Fibroblast of lung (primary cell): ENCODE measurements at regions not wholly inside any gene's neighbourhood (a gene's known extent, or its start where the extent isn't known, plus 50 kb on each side); places are given as distances from the start of the nearest gene placed in this dataset.

ENCODE experiments used
- DNase-seq, 2 donors: peaks; one replicate each; pipeline versions ENCODE4 v3.0.0 to v3.0.0-alpha.2; 2010; ENCODE audit warnings: low read depth in 2 of 2
- H2AFZ ChIP-seq: 2 replicates; pipeline ENCODE4 v1.5.1; 2012; ENCODE audit warnings: low read length, control low read depth, inconsistent platforms
- H3K27ac ChIP-seq: 2 replicates; pipeline ENCODE4 v1.5.1; 2011; ENCODE audit warnings: low read length, control low read depth; ENCODE audit not compliant: insufficient read depth
- H3K27me3 ChIP-seq: 2 replicates; pipeline ENCODE4 v1.5.1; 2011; ENCODE audit warnings: mild to moderate bottlenecking, low read length; ENCODE audit not compliant: control insufficient read depth, insufficient read depth
- H3K36me3 ChIP-seq: 2 replicates; pipeline ENCODE4 v1.5.1; 2011; ENCODE audit warnings: low read length; ENCODE audit not compliant: control insufficient read depth, insufficient read depth
- H3K4me1 ChIP-seq: 2 replicates; pipeline ENCODE4 v1.5.1; 2011; ENCODE audit warnings: low read length; ENCODE audit not compliant: control insufficient read depth, insufficient read depth; ENCODE audit errors: extremely low read depth
- H3K4me2 ChIP-seq: 2 replicates; pipeline ENCODE4 v1.5.1; 2011; ENCODE audit warnings: low read length, control low read depth; ENCODE audit not compliant: insufficient read depth; ENCODE audit errors: extremely low read depth
- H3K4me3 ChIP-seq, 4 experiments: fragments of 200-600 bp in 1 of 4; sonication (generic) in 1 of 4; replicated peaks in 1 of 4; 2 replicates each; pipeline ENCODE4 v1.5.1; 2011 to 2016; ENCODE audit warnings: low read length in 4 of 4, low read depth in 3 of 4, mild to moderate bottlenecking in 3 of 4, control low read depth in 2 of 4, inconsistent platforms in 1 of 4, mixed read lengths in 1 of 4; ENCODE audit not compliant: insufficient read depth in 1 of 4; ENCODE audit errors: control extremely low read depth in 1 of 4
- H3K79me2 ChIP-seq: 2 replicates; pipeline ENCODE4 v1.5.1; 2012; ENCODE audit warnings: mild to moderate bottlenecking, low read length, inconsistent platforms; ENCODE audit not compliant: control insufficient read depth, insufficient read depth
- H3K9ac ChIP-seq: 2 replicates; pipeline ENCODE4 v1.5.1; 2011; ENCODE audit warnings: mild to moderate bottlenecking, low read length, control low read depth; ENCODE audit not compliant: insufficient read depth
- H3K9me3 ChIP-seq: 2 replicates; pipeline ENCODE4 v1.5.1; 2012; ENCODE audit warnings: low read depth, low read length; ENCODE audit not compliant: control insufficient read depth, insufficient read depth
- H4K20me1 ChIP-seq: 2 replicates; pipeline ENCODE4 v1.5.1; 2011; ENCODE audit warnings: low read length; ENCODE audit not compliant: control insufficient read depth, insufficient read depth; ENCODE audit errors: extremely low read depth
- EZH2 ChIP-seq: IDR thresholded peaks from 2 replicates; pipeline ENCODE4 v1.5.1; 2012; ENCODE audit warnings: low read length, control low read depth, mild to moderate bottlenecking; ENCODE audit errors: missing control alignments
- TF ChIP-seq, protein P1 (sequence below), 2 donors: IDR thresholded peaks in 1 of 2; conservative IDR thresholded peaks in 1 of 2; 1 replicate in 1 of 2; 2 replicates in 1 of 2; pipeline ENCODE4 v1.5.1; 2011 to 2012; ENCODE audit warnings: low read length in 2 of 2, control low read depth in 1 of 2, inconsistent platforms in 1 of 2, low read depth in 1 of 2, mild to moderate bottlenecking in 1 of 2

- Histone ChIP-seq H3K27me3 (no peaks in the 10 kb centered on the region), H3K27ac (no peak overlapping the region), H3K4me1 (no peaks in the 10 kb centered on the region), H3K9ac (no peak overlapping the region), H3K36me3 (no peaks in the 10 kb centered on the region), H3K4me2 (no peak overlapping the region), H3K4me3 (no peak overlapping the region), H4K20me1 (no peaks in the 10 kb centered on the region), H3K9me3 (no peaks in the 10 kb centered on the region), H3K79me2 (no peaks in the 10 kb centered on the region), H2AFZ (no peak overlapping the region)
- TF ChIP-seq, protein P1, sequence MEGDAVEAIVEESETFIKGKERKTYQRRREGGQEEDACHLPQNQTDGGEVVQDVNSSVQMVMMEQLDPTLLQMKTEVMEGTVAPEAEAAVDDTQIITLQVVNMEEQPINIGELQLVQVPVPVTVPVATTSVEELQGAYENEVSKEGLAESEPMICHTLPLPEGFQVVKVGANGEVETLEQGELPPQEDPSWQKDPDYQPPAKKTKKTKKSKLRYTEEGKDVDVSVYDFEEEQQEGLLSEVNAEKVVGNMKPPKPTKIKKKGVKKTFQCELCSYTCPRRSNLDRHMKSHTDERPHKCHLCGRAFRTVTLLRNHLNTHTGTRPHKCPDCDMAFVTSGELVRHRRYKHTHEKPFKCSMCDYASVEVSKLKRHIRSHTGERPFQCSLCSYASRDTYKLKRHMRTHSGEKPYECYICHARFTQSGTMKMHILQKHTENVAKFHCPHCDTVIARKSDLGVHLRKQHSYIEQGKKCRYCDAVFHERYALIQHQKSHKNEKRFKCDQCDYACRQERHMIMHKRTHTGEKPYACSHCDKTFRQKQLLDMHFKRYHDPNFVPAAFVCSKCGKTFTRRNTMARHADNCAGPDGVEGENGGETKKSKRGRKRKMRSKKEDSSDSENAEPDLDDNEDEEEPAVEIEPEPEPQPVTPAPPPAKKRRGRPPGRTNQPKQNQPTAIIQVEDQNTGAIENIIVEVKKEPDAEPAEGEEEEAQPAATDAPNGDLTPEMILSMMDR (conservative IDR thresholded peaks at IDR 0.05 in 1 of 2, IDR thresholded peaks at IDR 0.05 in 1 of 2; ENCODE audit: low read depth in 1 of 2, low read length in 2 of 2): no peak
- TF ChIP-seq EZH2: no peak
- no peak for DNase-seq
These were observed 65.1 kb upstream of the ATP1B1 start for GRCh38 chr1:169041366-169041765.

GRCh38 chr1:169042377-169042776 lies 64.1 kb upstream of the ATP1B1 start:
- no peak overlapping the region for H2AFZ ChIP-seq
- no peaks in the 10 kb centered on the region for H4K20me1 ChIP-seq
- no peaks in the 10 kb centered on the region for H3K4me1 ChIP-seq
- no peak overlapping the region for H3K4me2 ChIP-seq
- no peak overlapping the region for H3K9ac ChIP-seq
- H3K79me2 ChIP-seq: no peaks in the 10 kb centered on the region
- H3K4me3 ChIP-seq: no peak overlapping the region
- no peak for TF ChIP-seq EZH2
- TF ChIP-seq, protein P1 (conservative IDR thresholded peaks at IDR 0.05 in 1 of 2, IDR thresholded peaks at IDR 0.05 in 1 of 2; ENCODE audit: low read depth in 1 of 2, low read length in 2 of 2): no peak
- H3K36me3 ChIP-seq: no peaks in the 10 kb centered on the region
- H3K27ac ChIP-seq: no peak overlapping the region
- DNase-seq: no peak
- H3K27me3 ChIP-seq: no peaks in the 10 kb centered on the region
- H3K9me3 ChIP-seq: no peaks in the 10 kb centered on the region

GRCh38 chr1:169043823-169044222 lies 62.7 kb upstream of the ATP1B1 start:
- no peaks in the 10 kb centered on the region for H3K27me3 ChIP-seq
- H3K36me3 ChIP-seq: no peaks in the 10 kb centered on the region
- no peak for TF ChIP-seq EZH2
- TF ChIP-seq, protein P1 (conservative IDR thresholded peaks at IDR 0.05 in 1 of 2, IDR thresholded peaks at IDR 0.05 in 1 of 2; ENCODE audit: low read depth in 1 of 2, low read length in 2 of 2): no peak
- H3K4me1 ChIP-seq: no peaks in the 10 kb centered on the region
- no peaks in the 10 kb centered on the region for H3K79me2 ChIP-seq
- H3K4me3 ChIP-seq: no peak overlapping the region
- H4K20me1 ChIP-seq: no peaks in the 10 kb centered on the region
- no peak for DNase-seq
- H3K27ac ChIP-seq: no peak overlapping the region
- no peak overlapping the region for H2AFZ ChIP-seq
- no peak overlapping the region for H3K9ac ChIP-seq
- no peak overlapping the region for H3K4me2 ChIP-seq
- no peaks in the 10 kb centered on the region for H3K9me3 ChIP-seq
